Fibroblast of the aortic adventitia (primary cell): ENCODE measurements at regions not wholly inside any gene's neighbourhood (a gene's known extent, or its start where the extent isn't known, plus 50 kb on each side); places are given as distances from the start of the nearest gene placed in this dataset.
"Not testable (repeated sequence)": the region's sequence is repeated elsewhere in the genome, so short reads cannot be mapped to it uniquely, and the experiment has no call there.

Experiments used
- DNase-seq: peaks from one replicate; pipeline ENCODE4 v3.0.0-alpha.2; 2010; ENCODE audit warnings: low read depth
- H3K4me3 ChIP-seq: 2 replicates; pipeline ENCODE4 v1.5.1; 2011; ENCODE audit warnings: low read depth, mild to moderate bottlenecking, control low read depth, low read length, moderate library complexity
- TF ChIP-seq, protein P1 (sequence below): IDR thresholded peaks from 2 replicates; pipeline ENCODE4 v1.5.1; 2011; ENCODE audit warnings: mild to moderate bottlenecking, low read length, control low read depth, inconsistent platforms; ENCODE audit not compliant: insufficient read depth

DNA sequence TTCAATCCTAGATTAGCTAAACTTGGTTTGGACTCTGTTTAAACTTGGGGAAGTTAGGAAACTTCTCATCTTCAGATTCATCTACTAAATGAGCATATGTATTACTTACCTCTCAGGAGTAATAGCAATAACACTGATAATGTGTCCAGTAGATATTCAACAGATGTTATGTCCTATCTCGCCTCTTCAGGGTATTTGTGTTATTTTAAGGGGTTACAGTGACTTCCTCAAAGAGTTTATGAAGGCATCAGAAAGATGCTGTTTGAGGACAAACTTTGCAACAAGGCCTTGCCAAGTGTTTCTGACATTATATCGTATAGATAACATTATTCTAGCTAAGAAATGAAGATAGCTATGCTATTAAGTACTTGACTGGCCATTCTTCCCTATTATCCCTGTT is 522.3 kb downstream of the IGSF11 start:
- H3K4me3 ChIP-seq: no peak overlapping the region
- DNase-seq: no peak
- TF ChIP-seq, protein P1, sequence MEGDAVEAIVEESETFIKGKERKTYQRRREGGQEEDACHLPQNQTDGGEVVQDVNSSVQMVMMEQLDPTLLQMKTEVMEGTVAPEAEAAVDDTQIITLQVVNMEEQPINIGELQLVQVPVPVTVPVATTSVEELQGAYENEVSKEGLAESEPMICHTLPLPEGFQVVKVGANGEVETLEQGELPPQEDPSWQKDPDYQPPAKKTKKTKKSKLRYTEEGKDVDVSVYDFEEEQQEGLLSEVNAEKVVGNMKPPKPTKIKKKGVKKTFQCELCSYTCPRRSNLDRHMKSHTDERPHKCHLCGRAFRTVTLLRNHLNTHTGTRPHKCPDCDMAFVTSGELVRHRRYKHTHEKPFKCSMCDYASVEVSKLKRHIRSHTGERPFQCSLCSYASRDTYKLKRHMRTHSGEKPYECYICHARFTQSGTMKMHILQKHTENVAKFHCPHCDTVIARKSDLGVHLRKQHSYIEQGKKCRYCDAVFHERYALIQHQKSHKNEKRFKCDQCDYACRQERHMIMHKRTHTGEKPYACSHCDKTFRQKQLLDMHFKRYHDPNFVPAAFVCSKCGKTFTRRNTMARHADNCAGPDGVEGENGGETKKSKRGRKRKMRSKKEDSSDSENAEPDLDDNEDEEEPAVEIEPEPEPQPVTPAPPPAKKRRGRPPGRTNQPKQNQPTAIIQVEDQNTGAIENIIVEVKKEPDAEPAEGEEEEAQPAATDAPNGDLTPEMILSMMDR: no peak

DNA sequence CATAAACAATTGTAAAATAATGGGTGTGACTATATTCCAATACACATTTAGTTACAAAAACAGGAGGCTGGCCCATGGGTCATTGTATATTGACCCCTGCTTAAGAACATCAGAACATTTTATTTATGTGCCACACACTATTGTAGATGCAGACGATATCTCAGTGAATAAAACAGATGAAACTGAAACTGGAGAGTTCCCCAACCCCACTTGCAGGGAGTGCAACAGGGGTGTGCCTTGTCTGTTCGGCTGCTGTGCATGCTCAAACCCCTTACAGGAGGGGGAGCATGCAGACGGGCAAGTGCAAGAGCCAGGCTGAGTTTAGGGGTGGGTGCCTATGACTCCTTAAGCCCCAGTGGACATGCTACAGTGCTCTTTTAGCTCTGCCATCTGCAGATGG is 509.6 kb downstream of the IGSF11 start:
- TF ChIP-seq, protein P1: no peak
- no peak for DNase-seq
- no peak overlapping the region for H3K4me3 ChIP-seq

DNA sequence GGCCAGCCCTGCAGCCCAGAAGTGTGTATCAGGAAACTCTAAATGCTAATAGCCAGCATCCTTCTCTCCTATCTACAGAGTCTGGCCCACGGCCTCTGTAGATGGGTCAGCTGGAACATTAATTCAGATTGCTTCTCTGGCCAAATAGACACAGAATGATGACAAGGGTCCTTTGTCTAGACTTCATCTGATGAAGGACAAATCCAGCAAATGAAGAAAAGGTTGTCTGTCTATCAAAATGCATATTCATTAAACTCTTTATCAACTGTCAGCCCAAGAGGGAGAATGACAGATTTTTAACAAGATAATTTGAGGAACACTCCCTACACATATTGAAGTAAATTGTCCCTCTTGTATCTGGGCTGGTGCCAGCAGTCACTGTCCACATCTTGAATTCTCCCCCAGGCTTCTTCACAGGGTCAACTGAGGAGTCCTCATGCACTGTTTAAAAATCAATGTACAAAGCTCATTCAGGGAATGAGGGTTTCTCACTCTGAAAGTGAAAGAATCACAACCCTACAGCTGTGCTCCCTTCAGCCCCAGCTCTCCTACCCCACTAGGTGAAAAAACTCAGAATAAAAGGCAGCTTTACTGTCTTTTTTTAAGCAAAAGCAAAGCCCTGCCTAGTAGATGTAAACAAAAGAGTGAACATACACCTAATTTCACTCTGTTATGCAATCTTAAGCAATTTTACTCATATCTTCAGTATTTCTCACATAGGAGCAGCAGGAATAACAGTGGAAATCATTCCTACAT is 507.7 kb downstream of the IGSF11 start:
- DNase-seq: no peak
- no peak overlapping the region for H3K4me3 ChIP-seq
- TF ChIP-seq, protein P1: no peak

DNA sequence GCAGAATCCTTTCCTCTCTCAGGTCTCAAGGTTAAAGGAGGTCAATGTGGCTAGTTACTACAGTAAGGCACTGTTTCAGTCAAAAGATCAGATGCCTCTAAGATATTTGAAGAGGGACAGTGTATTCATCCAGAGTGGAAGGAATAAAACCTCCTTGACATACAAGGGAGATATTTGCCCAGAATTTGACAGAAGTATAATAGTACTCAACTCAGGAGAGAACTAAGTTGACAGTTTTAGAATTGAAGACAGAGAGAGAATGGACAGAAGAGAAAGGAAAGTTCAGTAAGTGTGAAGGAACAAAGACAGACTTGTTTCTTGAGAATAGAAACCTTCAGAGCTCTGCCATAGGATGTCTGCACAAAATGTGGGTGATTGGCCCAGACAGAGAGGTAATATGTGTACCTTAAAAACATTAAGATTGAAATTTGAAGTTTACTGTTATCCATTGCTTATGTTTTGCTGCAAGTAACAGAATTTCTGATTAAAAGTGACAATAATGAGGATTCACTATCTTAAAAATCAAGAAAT is 507.1 kb downstream of the IGSF11 start:
- DNase-seq: no peak
- H3K4me3 ChIP-seq: no peak overlapping the region
- TF ChIP-seq, protein P1: no peak

DNA sequence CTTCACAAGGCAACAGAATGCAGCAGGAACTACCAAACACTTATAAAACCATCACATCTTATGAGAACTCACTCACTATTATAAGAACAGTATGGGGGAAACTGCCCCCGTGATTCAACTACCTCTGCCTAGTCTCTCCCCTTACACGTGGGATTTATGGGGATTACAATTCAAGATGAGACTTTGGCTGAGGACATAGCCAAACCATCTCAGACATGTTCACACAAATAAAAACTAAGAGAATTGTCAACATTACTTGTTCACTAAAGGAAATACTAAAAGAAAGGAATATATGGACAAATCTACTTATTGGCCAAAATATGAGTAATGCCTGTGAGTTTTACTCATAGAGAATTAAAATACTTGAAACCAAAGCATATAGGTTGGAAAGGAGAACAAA is 505.1 kb downstream of the IGSF11 start:
- no peak overlapping the region for H3K4me3 ChIP-seq
- no peak for DNase-seq
- TF ChIP-seq, protein P1: no peak

DNA sequence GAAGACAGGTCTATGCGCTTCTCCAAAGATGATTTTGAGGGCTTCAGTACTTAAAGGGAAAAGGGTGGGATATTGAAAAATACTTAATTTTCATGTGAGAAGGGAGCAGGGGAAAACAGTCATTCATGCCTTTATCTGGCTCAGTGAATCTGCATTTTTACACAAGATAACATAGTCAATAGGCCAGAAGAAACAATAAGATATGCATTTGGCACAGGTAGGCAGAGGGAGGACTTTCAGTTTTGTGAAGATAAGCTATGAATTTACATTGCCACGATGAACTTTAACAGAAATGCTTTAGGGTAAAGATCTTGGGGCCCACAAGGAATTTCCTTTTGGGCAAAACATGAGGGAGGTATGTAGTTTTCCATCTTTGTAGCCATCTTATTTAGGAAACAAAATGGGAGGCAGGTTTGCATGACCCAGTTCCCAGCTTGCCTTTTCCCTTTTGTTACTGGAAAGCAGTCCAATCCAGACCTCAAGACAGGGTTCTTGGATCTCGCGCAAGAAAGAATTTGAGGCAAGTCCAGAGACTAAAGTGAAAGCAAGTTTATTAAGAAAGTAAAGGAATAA is 504.2 kb downstream of the IGSF11 start:
- DNase-seq: no peak
- TF ChIP-seq, protein P1: no peak
- H3K4me3 ChIP-seq: no peak overlapping the region

DNA sequence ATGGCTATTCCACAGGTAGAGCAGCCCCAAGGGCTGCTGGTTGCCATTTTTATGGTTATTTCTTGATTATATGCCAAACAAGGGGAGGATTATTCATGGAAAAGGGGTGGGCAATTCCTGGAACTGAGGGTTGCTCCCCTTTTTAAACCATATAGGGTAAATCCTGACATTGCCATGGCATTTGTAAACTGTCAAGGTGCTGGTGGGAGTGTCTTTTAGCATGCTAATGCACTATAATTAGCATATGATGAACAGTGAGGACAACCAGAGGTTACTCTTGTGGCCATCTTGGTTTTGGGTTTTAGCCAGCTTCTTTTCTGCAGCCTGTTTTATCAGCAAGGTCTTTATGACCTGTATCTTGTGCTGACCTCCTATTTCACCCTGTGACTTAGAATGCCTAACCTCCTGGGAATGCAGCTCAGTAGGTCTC is 503.7 kb downstream of the IGSF11 start:
- not testable (repeated sequence) for H3K4me3 ChIP-seq, DNase-seq
